ENCODE measurements at regions not wholly inside any gene's neighbourhood (a gene's known extent, or its start where the extent isn't known, plus 50 kb on each side); places are given as distances from the start of the nearest gene placed in this dataset.

DNA sequence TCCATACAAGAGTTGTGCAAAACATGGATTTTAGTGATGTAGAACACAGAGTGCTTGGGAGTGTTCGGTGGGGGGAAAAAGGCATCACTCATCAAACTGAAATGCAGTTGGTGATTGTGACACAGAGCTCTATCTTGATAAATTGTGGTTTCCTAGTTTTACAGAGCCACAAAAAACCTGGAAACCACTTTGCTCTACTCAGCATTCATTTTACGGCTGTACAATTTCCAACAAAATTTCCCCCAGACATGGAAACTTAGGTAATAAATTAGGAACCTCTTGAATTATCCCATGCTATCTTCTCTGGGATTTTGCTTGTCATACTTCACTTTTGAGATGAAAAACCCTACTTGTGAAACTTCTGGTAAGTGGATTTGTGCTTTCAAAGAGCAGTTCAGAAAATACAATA is 614.9 kb upstream of the FZD8 start:
- TF ChIP-seq, protein P1, sequence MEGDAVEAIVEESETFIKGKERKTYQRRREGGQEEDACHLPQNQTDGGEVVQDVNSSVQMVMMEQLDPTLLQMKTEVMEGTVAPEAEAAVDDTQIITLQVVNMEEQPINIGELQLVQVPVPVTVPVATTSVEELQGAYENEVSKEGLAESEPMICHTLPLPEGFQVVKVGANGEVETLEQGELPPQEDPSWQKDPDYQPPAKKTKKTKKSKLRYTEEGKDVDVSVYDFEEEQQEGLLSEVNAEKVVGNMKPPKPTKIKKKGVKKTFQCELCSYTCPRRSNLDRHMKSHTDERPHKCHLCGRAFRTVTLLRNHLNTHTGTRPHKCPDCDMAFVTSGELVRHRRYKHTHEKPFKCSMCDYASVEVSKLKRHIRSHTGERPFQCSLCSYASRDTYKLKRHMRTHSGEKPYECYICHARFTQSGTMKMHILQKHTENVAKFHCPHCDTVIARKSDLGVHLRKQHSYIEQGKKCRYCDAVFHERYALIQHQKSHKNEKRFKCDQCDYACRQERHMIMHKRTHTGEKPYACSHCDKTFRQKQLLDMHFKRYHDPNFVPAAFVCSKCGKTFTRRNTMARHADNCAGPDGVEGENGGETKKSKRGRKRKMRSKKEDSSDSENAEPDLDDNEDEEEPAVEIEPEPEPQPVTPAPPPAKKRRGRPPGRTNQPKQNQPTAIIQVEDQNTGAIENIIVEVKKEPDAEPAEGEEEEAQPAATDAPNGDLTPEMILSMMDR (IDR thresholded peaks at IDR 0.05) = no peak
- TF ChIP-seq POLR2A (IDR thresholded peaks at IDR 0.05) = no peak
